ENCODE measurements at regions not wholly inside any gene's neighbourhood (a gene's known extent, or its start where the extent isn't known, plus 50 kb on each side); places are given as distances from the start of the nearest gene placed in this dataset.
"Not testable (repeated sequence)": the region's sequence is repeated elsewhere in the genome, so short reads cannot be mapped to it uniquely, and the experiment has no call there.

- TF ChIP-seq POLR2A, EP300, POLR2AphosphoS5 (IDR thresholded peaks at IDR 0.05): not testable (repeated sequence)
- TF ChIP-seq, protein P1, sequence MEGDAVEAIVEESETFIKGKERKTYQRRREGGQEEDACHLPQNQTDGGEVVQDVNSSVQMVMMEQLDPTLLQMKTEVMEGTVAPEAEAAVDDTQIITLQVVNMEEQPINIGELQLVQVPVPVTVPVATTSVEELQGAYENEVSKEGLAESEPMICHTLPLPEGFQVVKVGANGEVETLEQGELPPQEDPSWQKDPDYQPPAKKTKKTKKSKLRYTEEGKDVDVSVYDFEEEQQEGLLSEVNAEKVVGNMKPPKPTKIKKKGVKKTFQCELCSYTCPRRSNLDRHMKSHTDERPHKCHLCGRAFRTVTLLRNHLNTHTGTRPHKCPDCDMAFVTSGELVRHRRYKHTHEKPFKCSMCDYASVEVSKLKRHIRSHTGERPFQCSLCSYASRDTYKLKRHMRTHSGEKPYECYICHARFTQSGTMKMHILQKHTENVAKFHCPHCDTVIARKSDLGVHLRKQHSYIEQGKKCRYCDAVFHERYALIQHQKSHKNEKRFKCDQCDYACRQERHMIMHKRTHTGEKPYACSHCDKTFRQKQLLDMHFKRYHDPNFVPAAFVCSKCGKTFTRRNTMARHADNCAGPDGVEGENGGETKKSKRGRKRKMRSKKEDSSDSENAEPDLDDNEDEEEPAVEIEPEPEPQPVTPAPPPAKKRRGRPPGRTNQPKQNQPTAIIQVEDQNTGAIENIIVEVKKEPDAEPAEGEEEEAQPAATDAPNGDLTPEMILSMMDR (IDR thresholded peaks at IDR 0.05): not testable (repeated sequence)
These were observed 129.0 kb upstream of the HMGN3 start for GRCh38 chr6:79363441-79363840.
